Upper lobe of right lung (tissue), 1 donor: ENCODE measurements at regions not wholly inside any gene's neighbourhood (a gene's known extent, or its start where the extent isn't known, plus 50 kb on each side); places are given as distances from the start of the nearest gene placed in this dataset.

Source experiments
- ATAC-seq: fragments of 200-7000 bp; cut with Tn5 transposase; one replicate; pipeline ENCODE4 v1.9.1; 2020; ENCODE audit warnings: mild to moderate bottlenecking, moderate library complexity
- DNase-seq: peaks from one replicate; pipeline ENCODE4 v3.0.0-alpha.2; 2020
- H3K27ac ChIP-seq: fragments of 200-600 bp; one replicate; pipeline ENCODE4 v1.8.0; 2022
- H3K27me3 ChIP-seq: fragments of 200-600 bp; one replicate; pipeline ENCODE4 v1.8.0; 2022; ENCODE audit warnings: mild to moderate bottlenecking
- H3K36me3 ChIP-seq: fragments of 200-600 bp; one replicate; pipeline ENCODE4 v1.8.0; 2022
- H3K4me1 ChIP-seq: fragments of 200-600 bp; one replicate; pipeline ENCODE4 v1.8.0; 2022
- H3K4me3 ChIP-seq: fragments of 200-600 bp; one replicate; pipeline ENCODE4 v1.8.0; 2022; ENCODE audit warnings: mild to moderate bottlenecking
- H3K9me3 ChIP-seq: fragments of 200-600 bp; one replicate; pipeline ENCODE4 v1.8.0; 2022
- CTCF ChIP-seq: fragments of 200-600 bp; IDR thresholded peaks from one replicate; pipeline ENCODE4 v1.8.0; 2022; ENCODE audit warnings: antibody characterized with exemption
- intact Hi-C: fragments of 100-400 bp; cut with DNase I; formaldehyde crosslinking; loops from one replicate; pipeline ENCODE4 v1.11.0; 2022
- donor health status: DM: no; HTN: yes; CAD: no; lungs with severe emphysema.

GRCh38 chr6:105504706-105505105 lies 101.8 kb upstream of the PREP start:
- no peak for TF ChIP-seq CTCF
- H3K4me3 ChIP-seq: no peak overlapping the region
- H3K27ac ChIP-seq: no peak overlapping the region
- no peaks in the 10 kb centered on the region for H3K36me3 ChIP-seq
- no peaks in the 10 kb centered on the region for H3K4me1 ChIP-seq
- no peaks in the 10 kb centered on the region for H3K27me3 ChIP-seq
- no peak for DNase-seq
- no peaks in the 10 kb centered on the region for H3K9me3 ChIP-seq
- ATAC-seq: no peak
- intact Hi-C loops: no loop called here

GRCh38 chr6:105503641-105504040 lies 100.8 kb upstream of the PREP start:
- TF ChIP-seq CTCF: no peak
- no peaks in the 10 kb centered on the region for H3K9me3 ChIP-seq
- intact Hi-C loops: no loop called here
- ATAC-seq: no peak
- DNase-seq: no peak
- no peak overlapping the region for H3K4me3 ChIP-seq
- no peaks in the 10 kb centered on the region for H3K4me1 ChIP-seq
- H3K36me3 ChIP-seq: no peaks in the 10 kb centered on the region
- H3K27ac ChIP-seq: no peak overlapping the region
- no peaks in the 10 kb centered on the region for H3K27me3 ChIP-seq

GRCh38 chr6:105501826-105502344 lies 99.0 kb upstream of the PREP start:
- no peak for DNase-seq
- H3K36me3 ChIP-seq: no peaks in the 10 kb centered on the region
- H3K9me3 ChIP-seq: no peaks in the 10 kb centered on the region
- no peak overlapping the region for H3K27ac ChIP-seq
- no peaks in the 10 kb centered on the region for H3K4me1 ChIP-seq
- no peak for TF ChIP-seq CTCF
- no peaks in the 10 kb centered on the region for H3K27me3 ChIP-seq
- ATAC-seq: no peak
- no peak overlapping the region for H3K4me3 ChIP-seq
- intact Hi-C loops: no loop called here

GRCh38 chr6:105501246-105501645 lies 98.4 kb upstream of the PREP start:
- intact Hi-C loops: no loop called here
- DNase-seq (no peak), ATAC-seq (no peak)
- TF ChIP-seq CTCF: no peak
- no peaks in the 10 kb centered on the region for H3K36me3 ChIP-seq
- H3K4me3 ChIP-seq: no peak overlapping the region
- no peaks in the 10 kb centered on the region for H3K9me3 ChIP-seq
- H3K4me1 ChIP-seq: no peaks in the 10 kb centered on the region
- H3K27me3 ChIP-seq: no peaks in the 10 kb centered on the region
- no peak overlapping the region for H3K27ac ChIP-seq

GRCh38 chr6:105500693-105501092 lies 97.8 kb upstream of the PREP start:
- TF ChIP-seq CTCF: no peak
- no peak for ATAC-seq
- Histone ChIP-seq H3K4me1 (no peaks in the 10 kb centered on the region), H3K27me3 (no peaks in the 10 kb centered on the region), H3K9me3 (no peaks in the 10 kb centered on the region), H3K36me3 (no peaks in the 10 kb centered on the region), H3K27ac (no peak overlapping the region), H3K4me3 (no peak overlapping the region)
- intact Hi-C loops: no loop called here
- DNase-seq: no peak

- Histone ChIP-seq H3K27ac (no peak overlapping the region), H3K27me3 (no peaks in the 10 kb centered on the region), H3K4me3 (no peak overlapping the region), H3K9me3 (no peaks in the 10 kb centered on the region), H3K36me3 (no peaks in the 10 kb centered on the region), H3K4me1 (no peaks in the 10 kb centered on the region)
- no peak for DNase-seq
- no peak for TF ChIP-seq CTCF
- no peak for ATAC-seq
- intact Hi-C loops: no loop called here
Measured at GRCh38 chr6:105499931-105500330, 97.0 kb upstream of the PREP start.
